Hepatocyte (in vitro differentiated cells): ENCODE measurements at regions not wholly inside any gene's neighbourhood (a gene's known extent, or its start where the extent isn't known, plus 50 kb on each side); places are given as distances from the start of the nearest gene placed in this dataset.

Experiments
- CTCF ChIP-seq: fragments of 200-600 bp; sonication (generic); IDR thresholded peaks from 2 replicates; pipeline ENCODE4 v1.5.1; 2016; ENCODE audit warnings: antibody characterized with exemption, mild to moderate bottlenecking; ENCODE audit not compliant: poor library complexity
- EZH2 ChIP-seq: fragments of 200-600 bp; sonication (generic); IDR thresholded peaks from 2 replicates; pipeline ENCODE4 v1.6.1; 2016; ENCODE audit warnings: antibody characterized with exemption, mild to moderate bottlenecking, borderline replicate concordance
- EZH2phosphoT487 ChIP-seq: fragments of 200-600 bp; sonication (generic); IDR thresholded peaks from one replicate; pipeline ENCODE4 v1.6.1; 2018; ENCODE audit warnings: antibody characterized with exemption, mild to moderate bottlenecking, low read depth, moderate library complexity; ENCODE audit not compliant: unreplicated experiment, severe bottlenecking

GRCh38 chr16:54867302-54867832 is 63.3 kb upstream of the IRX5 start:
- no peak for TF ChIP-seq CTCF
- TF ChIP-seq EZH2phosphoT487: no peak
- no peak for TF ChIP-seq EZH2
